DND-41 (cell line): ENCODE measurements at regions not wholly inside any gene's neighbourhood (a gene's known extent, or its start where the extent isn't known, plus 50 kb on each side); places are given as distances from the start of the nearest gene placed in this dataset.

ENCODE experiments used
- ATAC-seq: fragments of 200-7000 bp; cut with Tn5 transposase; 3 replicates; pipeline ENCODE4 v1.9.1; 2021; ENCODE audit warnings: low read depth; ENCODE audit not compliant: insufficient read depth
- DNase-seq: peaks from one replicate; pipeline ENCODE4 v3.0.0-alpha.2; 2020
- H2AFZ ChIP-seq: 2 replicates; pipeline ENCODE4 v1.6.0; 2012; ENCODE audit warnings: low read depth, low read length
- H3K27ac ChIP-seq: 2 replicates; pipeline ENCODE4 v1.5.1; 2012; ENCODE audit warnings: low read length, inconsistent platforms
- H3K27me3 ChIP-seq: fragments of 200-600 bp; sonication (generic); 2 replicates; pipeline ENCODE4 v1.6.0; 2012; ENCODE audit warnings: low read length, mild to moderate bottlenecking, inconsistent platforms; ENCODE audit not compliant: insufficient read depth, poor library complexity
- H3K36me3 ChIP-seq: 2 replicates; pipeline ENCODE4 v1.5.1; 2012; ENCODE audit warnings: low read length, inconsistent platforms; ENCODE audit not compliant: insufficient read depth
- H3K4me1 ChIP-seq: 2 replicates; pipeline ENCODE4 v1.5.1; 2012; ENCODE audit warnings: mild to moderate bottlenecking, low read length; ENCODE audit not compliant: insufficient read depth
- H3K4me2 ChIP-seq: 2 replicates; pipeline ENCODE4 v1.6.0; 2012; ENCODE audit warnings: mild to moderate bottlenecking, moderate library complexity, low read length, inconsistent platforms; ENCODE audit not compliant: insufficient read depth
- H3K4me3 ChIP-seq, 2 experiments: fragments of 200-600 bp in 1 of 2; shearing (Covaris generic) in 1 of 2; 2 replicates each; pipeline ENCODE4 v1.5.1; 2012 to 2016; ENCODE audit warnings: inconsistent platforms in 2 of 2, low read length in 2 of 2, mild to moderate bottlenecking in 2 of 2, low read depth in 1 of 2, moderate library complexity in 1 of 2
- H3K79me2 ChIP-seq: 2 replicates; pipeline ENCODE4 v1.6.0; 2012; ENCODE audit warnings: low read length, inconsistent platforms; ENCODE audit not compliant: insufficient read depth
- H3K9ac ChIP-seq: 2 replicates; pipeline ENCODE4 v1.6.0; 2012; ENCODE audit warnings: low read depth, mild to moderate bottlenecking, inconsistent platforms, low read length, moderate library complexity
- H3K9me3 ChIP-seq: 2 replicates; pipeline ENCODE4 v1.5.1; 2012; ENCODE audit warnings: low read length, moderate library complexity, mild to moderate bottlenecking, inconsistent platforms; ENCODE audit not compliant: insufficient read depth, severe bottlenecking
- H4K20me1 ChIP-seq: 2 replicates; pipeline ENCODE4 v1.6.0; 2012; ENCODE audit warnings: low read length; ENCODE audit not compliant: insufficient read depth
- CTCF ChIP-seq: IDR thresholded peaks from 2 replicates; pipeline ENCODE4 v1.5.1; 2012; ENCODE audit warnings: borderline replicate concordance, low read length, moderate library complexity, mild to moderate bottlenecking; ENCODE audit not compliant: poor library complexity, severe bottlenecking; ENCODE audit errors: extremely low read depth
- EZH2 ChIP-seq: IDR thresholded peaks from 3 replicates; pipeline ENCODE4 v1.6.1; 2012; ENCODE audit warnings: borderline replicate concordance, low read depth, mild to moderate bottlenecking, moderate library complexity, low read length, inconsistent platforms; ENCODE audit not compliant: severe bottlenecking

GRCh38 chr4:135244696-135245095 is 1043.1 kb upstream of the PABPC4L start:
- ATAC-seq (no peak), DNase-seq (no peak)
- Histone ChIP-seq H3K27ac (no peak overlapping the region), H3K9ac (no peak overlapping the region), H3K4me1 (no peaks in the 10 kb centered on the region), H3K27me3 (no peaks in the 10 kb centered on the region), H3K79me2 (no peaks in the 10 kb centered on the region), H3K4me2 (no peak overlapping the region), H3K4me3 (no peak overlapping the region), H4K20me1 (no peaks in the 10 kb centered on the region), H2AFZ (no peak overlapping the region), H3K9me3 (no peaks in the 10 kb centered on the region), H3K36me3 (no peaks in the 10 kb centered on the region)
- TF ChIP-seq CTCF (no peak), EZH2 (no peak)

- H3K27ac ChIP-seq = no peak overlapping the region
- no peak overlapping the region for H3K4me2 ChIP-seq
- H3K9ac ChIP-seq = no peak overlapping the region
- no peaks in the 10 kb centered on the region for H4K20me1 ChIP-seq
- no peak overlapping the region for H3K4me3 ChIP-seq
- ATAC-seq (no peak), DNase-seq (no peak)
- H3K36me3 ChIP-seq = no peaks in the 10 kb centered on the region
- TF ChIP-seq EZH2 = no peak
- TF ChIP-seq CTCF = no peak
- no peaks in the 10 kb centered on the region for H3K79me2 ChIP-seq
- H3K27me3 ChIP-seq = no peaks in the 10 kb centered on the region
- no peaks in the 10 kb centered on the region for H3K9me3 ChIP-seq
- H2AFZ ChIP-seq = no peak overlapping the region
- no peaks in the 10 kb centered on the region for H3K4me1 ChIP-seq
These were observed 1042.5 kb upstream of the PABPC4L start for GRCh38 chr4:135244056-135244455.

- ATAC-seq (no peak), DNase-seq (no peak)
- no peaks in the 10 kb centered on the region for H3K27me3 ChIP-seq
- no peak overlapping the region for H3K27ac ChIP-seq
- no peak overlapping the region for H3K4me3 ChIP-seq
- TF ChIP-seq CTCF (no peak), EZH2 (no peak)
- no peaks in the 10 kb centered on the region for H3K36me3 ChIP-seq
- H4K20me1 ChIP-seq = no peaks in the 10 kb centered on the region
- H2AFZ ChIP-seq = no peak overlapping the region
- no peaks in the 10 kb centered on the region for H3K4me1 ChIP-seq
- no peak overlapping the region for H3K4me2 ChIP-seq
- no peaks in the 10 kb centered on the region for H3K9me3 ChIP-seq
- H3K9ac ChIP-seq = no peak overlapping the region
- no peaks in the 10 kb centered on the region for H3K79me2 ChIP-seq
These were observed 1039.2 kb upstream of the PABPC4L start for GRCh38 chr4:135240796-135241195.

- no peaks in the 10 kb centered on the region for H4K20me1 ChIP-seq
- ATAC-seq (no peak), DNase-seq (no peak)
- no peaks in the 10 kb centered on the region for H3K36me3 ChIP-seq
- H3K27ac ChIP-seq = no peak overlapping the region
- no peak overlapping the region for H3K4me3 ChIP-seq
- no peak overlapping the region for H3K4me2 ChIP-seq
- H3K9me3 ChIP-seq = no peaks in the 10 kb centered on the region
- H3K27me3 ChIP-seq = no peaks in the 10 kb centered on the region
- no peaks in the 10 kb centered on the region for H3K79me2 ChIP-seq
- no peak for TF ChIP-seq EZH2
- TF ChIP-seq CTCF = no peak
- H3K9ac ChIP-seq = no peak overlapping the region
- H2AFZ ChIP-seq = no peak overlapping the region
- no peaks in the 10 kb centered on the region for H3K4me1 ChIP-seq
These were observed 1038.4 kb upstream of the PABPC4L start for GRCh38 chr4:135239964-135240363.
